ENCODE measurements at regions not wholly inside any gene's neighbourhood (a gene's known extent, or its start where the extent isn't known, plus 50 kb on each side); places are given as distances from the start of the nearest gene placed in this dataset.

GRCh38 chr2:150204451-150204850, 283.0 kb downstream of the RND3 start:
- TF ChIP-seq POLR2A (IDR thresholded peaks at IDR 0.05; ENCODE audit: low read depth, low read length): no peak
- TF ChIP-seq MAX (IDR thresholded peaks at IDR 0.05; ENCODE audit: insufficient read depth, insufficient read length): no peak
- no peak for TF ChIP-seq CTCF (IDR thresholded peaks at IDR 0.05; ENCODE audit: extremely low read depth in 1 of 2, insufficient read depth in 1 of 2, low read depth in 1 of 2, low read length in 2 of 2)
- no peak for TF ChIP-seq EZH2 (IDR thresholded peaks at IDR 0.05; ENCODE audit: borderline replicate concordance, low read depth, low read length, severe bottlenecking)
- TF ChIP-seq POLR2AphosphoS5 (IDR thresholded peaks at IDR 0.05; ENCODE audit: insufficient read depth, low read depth, low read length): no peak
- TF ChIP-seq GATA2 (IDR thresholded peaks at IDR 0.05; ENCODE audit: insufficient read depth, insufficient read length, low read depth, low read length): no peak
- TF ChIP-seq MYC (IDR thresholded peaks at IDR 0.05; ENCODE audit: low read depth, low read length): no peak
- TF ChIP-seq JUN (IDR thresholded peaks at IDR 0.05; ENCODE audit: borderline replicate concordance, insufficient read depth, insufficient read length, low read depth): no peak
